T-helper 17 cell (primary cell): ENCODE measurements at regions not wholly inside any gene's neighbourhood (a gene's known extent, or its start where the extent isn't known, plus 50 kb on each side); places are given as distances from the start of the nearest gene placed in this dataset.

Source experiments
- ATAC-seq: fragments of 150-1000 bp; cut with Tn5 transposase; 2 replicates; pipeline ENCODE4 v1.10.0; 2021; ENCODE audit warnings: mild to moderate bottlenecking, moderate library complexity
- DNase-seq, 3 donors: peaks; one replicate each; pipeline versions ENCODE4 v3.0.0 to v3.0.0-alpha.2; 2020 to 2021
- H3K9me3 ChIP-seq: one replicate; pipeline ENCODE4 v1.7.0; 2013; ENCODE audit warnings: low read length, mild to moderate bottlenecking; ENCODE audit not compliant: control insufficient read depth, poor library complexity, severe bottlenecking
- H3K27ac Mint-ChIP-seq: one replicate; pipeline ENCODE4 v1.8.0; 2022; ENCODE audit warnings: mild to moderate bottlenecking, moderate library complexity, mixed read lengths
- H3K27me3 Mint-ChIP-seq: one replicate; pipeline ENCODE4 v1.8.0; 2022; ENCODE audit warnings: mixed read lengths
- H3K36me3 Mint-ChIP-seq: one replicate; pipeline ENCODE4 v1.8.0; 2022; ENCODE audit warnings: low read depth, mixed read lengths
- H3K4me1 Mint-ChIP-seq: one replicate; pipeline ENCODE4 v1.8.0; 2022; ENCODE audit warnings: mild to moderate bottlenecking, mixed read lengths
- H3K4me3 Mint-ChIP-seq: one replicate; pipeline ENCODE4 v1.8.0; 2022; ENCODE audit warnings: mild to moderate bottlenecking, moderate library complexity, mixed read lengths

DNA sequence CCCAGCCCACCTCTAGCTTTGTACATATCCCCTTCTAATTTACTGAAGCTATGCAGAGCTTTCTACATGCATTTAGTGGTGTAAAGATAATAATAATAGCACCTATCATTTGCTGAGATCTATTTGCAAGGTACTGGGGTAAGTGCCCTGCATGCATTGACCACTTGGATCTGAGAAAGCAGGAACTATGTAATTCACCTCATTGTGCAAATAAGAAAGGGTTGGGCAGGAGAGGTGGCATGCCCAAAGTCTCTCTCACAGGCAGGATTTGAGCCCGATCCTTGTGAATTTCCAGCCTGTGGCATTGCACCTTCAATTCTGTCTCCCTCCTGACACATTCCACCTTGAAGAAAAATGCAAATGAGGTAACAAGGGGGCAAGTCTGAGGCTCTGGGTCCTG is 352.3 kb upstream of the EEF2KMT start:
- H3K9me3 ChIP-seq: no peaks in the 10 kb centered on the region
- Mint-ChIP-seq H3K27me3 (no peaks in the 10 kb centered on the region), H3K4me3 (no peak overlapping the region), H3K36me3 (no peaks in the 10 kb centered on the region), H3K27ac (no peak overlapping the region), H3K4me1 (no peaks in the 10 kb centered on the region)
- no peak for DNase-seq
- no peak for ATAC-seq

DNA sequence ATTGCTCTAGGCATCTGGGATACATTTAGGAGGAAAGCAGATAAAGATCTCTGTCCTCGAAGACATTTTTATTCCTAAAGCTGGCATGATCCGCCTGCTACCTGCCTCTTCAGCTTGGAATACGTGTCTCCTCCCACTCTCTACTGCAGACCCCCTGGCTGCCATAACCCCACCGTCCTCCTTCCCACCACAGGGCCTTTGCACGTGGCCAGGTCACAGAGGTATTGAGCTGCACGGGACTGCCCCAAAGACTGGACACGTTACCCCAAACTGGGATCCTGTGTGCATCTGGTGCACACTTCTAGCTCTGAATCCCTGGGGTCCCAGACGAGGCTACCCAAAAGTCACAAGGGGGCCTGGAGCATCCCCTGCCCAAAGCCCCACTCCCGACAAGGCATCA is 351.2 kb upstream of the EEF2KMT start:
- no peaks in the 10 kb centered on the region for H3K9me3 ChIP-seq
- H3K27ac Mint-ChIP-seq: no peak overlapping the region
- no peak overlapping the region for H3K4me3 Mint-ChIP-seq
- no peak for DNase-seq
- ATAC-seq: no peak
- no peaks in the 10 kb centered on the region for H3K36me3 Mint-ChIP-seq
- H3K27me3 Mint-ChIP-seq: no peaks in the 10 kb centered on the region
- H3K4me1 Mint-ChIP-seq: no peaks in the 10 kb centered on the region

DNA sequence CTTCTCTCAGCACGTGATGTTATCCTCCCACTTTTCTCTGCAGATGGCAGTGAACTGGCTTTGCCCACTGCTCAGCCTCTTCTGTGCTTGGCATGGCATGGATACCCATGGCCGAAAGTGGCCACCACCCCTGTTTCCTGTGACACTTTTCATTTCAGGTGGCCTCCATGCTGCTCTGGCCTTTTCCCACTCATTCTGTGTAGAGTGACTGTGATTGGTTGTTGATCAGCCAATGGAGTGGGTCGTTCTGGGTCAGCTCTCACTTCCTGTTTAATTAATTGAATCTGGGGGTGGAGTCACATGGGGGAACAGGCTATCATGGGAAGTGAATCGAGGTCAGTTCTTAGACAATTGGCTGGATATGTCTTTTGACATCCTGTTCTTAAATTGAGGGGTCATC is 350.1 kb upstream of the EEF2KMT start:
- Mint-ChIP-seq H3K4me3 (no peak overlapping the region), H3K27ac (no peak overlapping the region), H3K27me3 (no peaks in the 10 kb centered on the region), H3K4me1 (no peaks in the 10 kb centered on the region), H3K36me3 (no peaks in the 10 kb centered on the region)
- H3K9me3 ChIP-seq: no peaks in the 10 kb centered on the region
- DNase-seq (no peak), ATAC-seq (no peak)

DNA sequence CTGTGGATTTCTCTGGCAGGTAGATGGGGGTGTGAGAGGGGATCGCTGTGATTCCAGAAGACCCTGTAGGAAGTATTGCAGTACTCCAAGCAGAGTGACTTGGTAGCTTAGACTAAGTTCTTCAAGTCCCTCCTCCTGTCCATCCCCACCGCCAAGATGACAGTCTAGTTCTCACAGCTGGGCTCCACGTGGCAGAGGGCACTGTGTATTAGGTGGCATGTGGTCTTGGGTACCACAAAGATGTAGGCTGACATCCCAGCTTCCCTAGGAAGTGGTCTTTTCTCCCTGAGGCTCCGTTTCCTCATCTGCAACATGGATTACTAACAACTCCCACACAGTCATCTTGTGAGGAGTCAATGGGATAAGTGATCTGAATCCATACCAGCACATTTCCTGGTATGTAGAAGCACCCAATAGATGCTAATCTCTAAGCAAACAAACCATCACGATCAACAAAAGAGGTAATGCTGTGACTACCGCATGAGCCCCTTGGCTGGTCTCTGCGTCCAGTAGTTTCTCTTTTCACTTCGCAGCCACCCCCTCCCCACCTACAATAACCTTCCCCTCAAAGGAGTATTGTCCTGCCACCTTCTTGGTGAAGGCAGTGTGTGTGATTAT is 349.1 kb upstream of the EEF2KMT start:
- Mint-ChIP-seq H3K4me1 (no peaks in the 10 kb centered on the region), H3K27ac (no peak overlapping the region), H3K27me3 (no peaks in the 10 kb centered on the region), H3K36me3 (no peaks in the 10 kb centered on the region), H3K4me3 (no peak overlapping the region)
- ATAC-seq (no peak), DNase-seq (no peak)
- H3K9me3 ChIP-seq: no peaks in the 10 kb centered on the region

DNA sequence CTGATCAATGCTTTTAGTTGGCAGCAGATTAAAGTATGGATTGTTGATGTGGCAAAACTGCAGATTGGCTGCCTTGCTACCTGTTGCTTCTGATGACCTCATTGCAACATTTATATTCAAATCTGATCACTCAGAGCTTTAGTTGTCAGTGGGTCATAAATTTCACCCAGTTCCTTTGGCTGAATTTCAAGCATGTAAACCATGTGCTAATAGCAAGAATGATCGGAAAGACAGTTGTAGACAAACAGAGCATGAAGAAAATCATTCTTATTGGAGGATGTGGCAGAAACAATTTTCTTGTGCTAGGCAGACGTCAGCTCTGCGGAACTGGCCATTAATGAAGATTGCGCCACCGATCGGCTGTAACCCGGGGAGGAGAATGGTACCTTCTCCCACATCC is 346.6 kb upstream of the EEF2KMT start:
- Mint-ChIP-seq H3K36me3 (no peaks in the 10 kb centered on the region), H3K27ac (no peak overlapping the region)

DNA sequence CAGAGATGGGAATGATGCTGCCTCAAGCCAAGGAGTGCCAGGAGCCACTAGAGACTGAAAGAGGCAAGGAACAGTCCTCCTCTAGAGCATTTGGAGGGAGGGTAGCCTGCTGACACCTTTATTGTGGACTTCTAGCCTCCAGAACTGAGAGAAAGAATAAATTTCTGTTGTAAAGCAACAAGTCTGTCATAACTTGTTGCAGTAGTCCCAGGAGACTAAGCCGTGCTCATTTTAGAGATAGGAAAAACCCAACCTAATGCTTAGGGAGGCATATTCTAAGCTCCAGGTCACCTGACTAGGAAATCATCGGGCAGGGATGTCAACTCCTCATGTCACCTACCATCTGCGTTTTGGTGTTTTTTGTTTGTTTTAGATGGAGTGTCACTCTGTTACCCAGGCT is 345.4 kb upstream of the EEF2KMT start:
- no peaks in the 10 kb centered on the region for H3K36me3 Mint-ChIP-seq
- H3K27ac Mint-ChIP-seq: no peak overlapping the region
- ATAC-seq (no peak), DNase-seq (no peak)
- H3K4me3 Mint-ChIP-seq: no peak overlapping the region
- H3K27me3 Mint-ChIP-seq: no peaks in the 10 kb centered on the region
- no peaks in the 10 kb centered on the region for H3K4me1 Mint-ChIP-seq
- H3K9me3 ChIP-seq: no peaks in the 10 kb centered on the region

More for the DNA sequence above, 346.6 kb upstream of the EEF2KMT start:
- Mint-ChIP-seq H3K4me1 (no peaks in the 10 kb centered on the region), H3K27me3 (no peaks in the 10 kb centered on the region), H3K4me3 (no peak overlapping the region)
- DNase-seq (no peak), ATAC-seq (no peak)
- no peaks in the 10 kb centered on the region for H3K9me3 ChIP-seq

DNA sequence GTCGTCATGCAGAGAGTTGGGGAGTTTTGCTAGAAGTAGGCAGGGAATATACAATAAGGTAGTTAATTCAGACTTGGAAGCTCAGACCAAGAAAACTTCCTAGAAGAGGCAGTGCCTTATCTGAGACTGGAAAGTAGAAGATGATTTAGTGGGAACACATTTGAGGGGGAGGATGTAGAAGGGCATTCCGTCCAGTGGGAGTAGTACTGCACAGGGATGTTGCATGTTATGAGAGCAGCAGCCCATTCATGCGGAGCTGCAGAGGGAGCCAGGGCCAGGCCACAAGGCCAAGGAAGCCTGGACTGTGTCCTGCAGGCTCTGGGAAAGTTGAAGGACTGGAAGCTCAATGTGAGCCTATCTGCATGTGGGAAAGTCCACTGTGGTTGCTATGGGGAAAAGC is 344.5 kb upstream of the EEF2KMT start:
- no peaks in the 10 kb centered on the region for H3K36me3 Mint-ChIP-seq

DNA sequence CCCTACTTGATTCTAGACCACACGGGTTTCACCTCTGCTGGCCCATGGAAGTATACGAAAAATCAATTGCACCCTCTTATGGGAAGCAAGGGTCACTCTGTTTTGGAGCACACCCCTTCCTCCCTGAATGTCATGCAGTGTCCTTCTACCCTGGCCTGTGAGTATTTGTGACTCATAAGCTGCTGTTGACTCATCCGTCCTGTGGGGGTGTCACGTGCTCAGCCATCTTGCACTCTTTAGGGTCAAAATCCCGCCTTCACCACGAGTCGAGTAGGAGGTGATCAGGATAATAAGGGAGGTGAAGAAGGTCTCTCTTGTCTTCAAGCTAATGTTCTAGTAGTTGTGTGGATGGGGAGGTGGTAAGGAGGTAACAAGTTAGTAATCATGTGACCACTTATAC is 341.0 kb upstream of the EEF2KMT start:
- Mint-ChIP-seq H3K4me1 (no peaks in the 10 kb centered on the region), H3K36me3 (no peaks in the 10 kb centered on the region), H3K27ac (no peak overlapping the region), H3K4me3 (no peak overlapping the region), H3K27me3 (peaks cover 7% of the 10 kb centered on the region)
- no peaks in the 10 kb centered on the region for H3K9me3 ChIP-seq
- DNase-seq: no peak
- ATAC-seq: no peak

More for the DNA sequence above, 344.5 kb upstream of the EEF2KMT start:
- Mint-ChIP-seq H3K4me1 (no peaks in the 10 kb centered on the region), H3K4me3 (no peak overlapping the region), H3K27me3 (no peaks in the 10 kb centered on the region), H3K27ac (no peak overlapping the region)
- DNase-seq (no peak), ATAC-seq (no peak)
- no peaks in the 10 kb centered on the region for H3K9me3 ChIP-seq

DNA sequence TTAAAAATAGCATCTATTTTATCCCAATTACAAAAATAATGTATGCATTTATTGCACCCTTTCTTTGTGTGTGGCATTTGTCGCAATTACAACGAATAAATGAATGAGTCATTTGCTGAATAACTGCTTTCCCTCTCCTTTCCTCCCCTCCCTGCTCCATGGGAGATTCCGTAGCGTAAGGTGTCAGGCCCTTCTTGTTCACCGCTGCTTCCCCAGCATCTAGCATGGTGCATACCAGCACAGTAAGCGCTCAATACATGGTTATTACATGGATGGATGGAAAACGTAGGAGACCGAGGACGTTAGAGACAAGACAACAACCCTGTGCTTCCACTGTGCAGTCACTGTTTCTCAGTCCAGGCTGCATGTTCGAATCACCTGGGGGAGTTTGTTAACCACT is 336.0 kb upstream of the EEF2KMT start:
- no peaks in the 10 kb centered on the region for H3K9me3 ChIP-seq
- no peak overlapping the region for H3K27ac Mint-ChIP-seq
- no peaks in the 10 kb centered on the region for H3K4me1 Mint-ChIP-seq
- H3K27me3 Mint-ChIP-seq: peaks cover 23% of the 10 kb centered on the region
- no peak overlapping the region for H3K4me3 Mint-ChIP-seq
- no peaks in the 10 kb centered on the region for H3K36me3 Mint-ChIP-seq
- DNase-seq (no peak), ATAC-seq (no peak)

DNA sequence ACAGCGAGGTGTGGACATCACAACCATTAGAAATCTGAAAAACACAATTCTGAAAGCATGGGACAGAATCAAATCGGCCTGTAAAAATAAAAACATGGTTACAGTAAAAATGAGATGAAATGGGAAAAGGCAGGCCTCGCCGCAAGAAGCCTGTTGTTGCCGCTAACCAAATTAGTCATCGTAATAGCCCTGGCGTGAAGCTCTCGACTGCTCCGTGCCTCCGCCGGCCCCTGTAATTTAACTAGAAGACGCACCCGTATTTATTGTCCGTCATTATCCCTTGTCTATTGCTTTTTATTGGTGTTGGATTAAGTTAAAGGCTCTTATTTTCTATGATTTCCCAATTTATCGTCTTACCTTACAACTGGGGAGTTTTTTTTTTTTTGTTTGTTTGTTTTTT is 334.6 kb upstream of the EEF2KMT start:
- no peak overlapping the region for H3K27ac Mint-ChIP-seq
- H3K27me3 Mint-ChIP-seq: peaks cover 32% of the 10 kb centered on the region
- ATAC-seq (no peak), DNase-seq (no peak)
- no peaks in the 10 kb centered on the region for H3K9me3 ChIP-seq
- peaks cover 4% of the 10 kb centered on the region for H3K4me1 Mint-ChIP-seq
- H3K4me3 Mint-ChIP-seq: no peak overlapping the region
- no peaks in the 10 kb centered on the region for H3K36me3 Mint-ChIP-seq

DNA sequence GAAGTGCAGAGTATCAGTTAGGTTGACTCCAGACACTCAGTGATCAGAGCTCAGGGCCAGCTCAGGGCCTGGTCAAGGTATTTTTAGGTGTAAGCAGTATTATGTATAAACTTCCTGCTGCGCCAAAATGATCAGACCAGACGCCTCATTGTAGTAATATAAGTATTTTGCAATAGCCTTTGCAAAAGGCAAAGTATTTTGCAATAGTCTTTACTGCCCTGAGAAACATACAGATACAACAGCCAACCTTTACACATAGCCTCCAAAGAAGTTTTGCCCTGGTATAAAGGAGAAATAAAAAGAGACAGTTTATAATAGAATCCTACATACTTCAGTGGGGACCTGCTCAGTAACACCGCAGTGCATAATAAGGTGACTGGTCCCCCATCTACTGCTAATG is 333.0 kb upstream of the EEF2KMT start:
- Mint-ChIP-seq H3K27ac (no peak overlapping the region), H3K27me3 (peaks cover 42% of the 10 kb centered on the region), H3K36me3 (no peaks in the 10 kb centered on the region), H3K4me3 (no peak overlapping the region), H3K4me1 (peaks cover 4% of the 10 kb centered on the region)
- DNase-seq (no peak), ATAC-seq (no peak)
- no peaks in the 10 kb centered on the region for H3K9me3 ChIP-seq

DNA sequence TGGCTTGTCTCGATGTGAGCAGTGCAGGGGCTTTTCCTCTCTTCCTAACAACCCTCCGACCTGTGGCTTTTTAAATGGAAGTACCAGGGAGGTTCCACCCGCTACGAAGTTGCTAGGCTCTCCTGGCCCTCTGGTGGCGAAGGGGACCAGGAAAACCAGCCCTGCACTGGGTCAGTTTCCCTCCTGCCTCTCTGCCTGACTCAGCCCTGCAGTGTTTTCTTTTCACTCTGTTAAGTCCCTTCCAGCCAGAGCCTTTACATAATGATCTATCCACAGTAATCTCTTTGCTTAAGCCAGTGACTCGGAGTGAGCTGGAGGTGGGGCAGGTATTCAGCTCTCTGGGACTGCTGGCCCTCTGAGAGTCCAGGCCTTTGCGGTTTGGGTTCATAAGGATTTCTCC is 331.3 kb upstream of the EEF2KMT start:
- no peaks in the 10 kb centered on the region for H3K36me3 Mint-ChIP-seq
- no peak for DNase-seq
- ATAC-seq: no peak
- peaks cover 38% of the 10 kb centered on the region for H3K27me3 Mint-ChIP-seq
- H3K4me1 Mint-ChIP-seq: peaks cover 4% of the 10 kb centered on the region
- no peak overlapping the region for H3K4me3 Mint-ChIP-seq
- H3K27ac Mint-ChIP-seq: no peak overlapping the region
- no peaks in the 10 kb centered on the region for H3K9me3 ChIP-seq

DNA sequence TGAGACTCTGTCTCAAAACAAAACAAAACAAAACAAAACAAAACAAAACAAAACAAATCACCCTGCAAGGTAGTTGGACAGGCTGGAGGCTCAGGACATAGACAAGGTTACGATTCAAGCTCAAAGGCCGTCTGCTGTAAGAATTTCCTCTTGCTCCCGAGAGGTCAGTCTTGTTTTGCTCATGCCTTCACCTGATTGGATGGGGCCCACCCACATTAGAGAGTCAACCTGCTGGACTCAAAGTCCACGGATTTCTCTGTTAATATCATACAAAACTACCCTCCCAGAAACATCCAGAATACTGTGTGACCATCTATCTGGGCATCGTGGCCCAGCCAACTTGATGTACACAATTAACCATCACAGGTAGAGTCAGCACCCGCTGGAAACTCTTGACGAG is 330.0 kb upstream of the EEF2KMT start:
- peaks cover 35% of the 10 kb centered on the region for H3K27me3 Mint-ChIP-seq

DNA sequence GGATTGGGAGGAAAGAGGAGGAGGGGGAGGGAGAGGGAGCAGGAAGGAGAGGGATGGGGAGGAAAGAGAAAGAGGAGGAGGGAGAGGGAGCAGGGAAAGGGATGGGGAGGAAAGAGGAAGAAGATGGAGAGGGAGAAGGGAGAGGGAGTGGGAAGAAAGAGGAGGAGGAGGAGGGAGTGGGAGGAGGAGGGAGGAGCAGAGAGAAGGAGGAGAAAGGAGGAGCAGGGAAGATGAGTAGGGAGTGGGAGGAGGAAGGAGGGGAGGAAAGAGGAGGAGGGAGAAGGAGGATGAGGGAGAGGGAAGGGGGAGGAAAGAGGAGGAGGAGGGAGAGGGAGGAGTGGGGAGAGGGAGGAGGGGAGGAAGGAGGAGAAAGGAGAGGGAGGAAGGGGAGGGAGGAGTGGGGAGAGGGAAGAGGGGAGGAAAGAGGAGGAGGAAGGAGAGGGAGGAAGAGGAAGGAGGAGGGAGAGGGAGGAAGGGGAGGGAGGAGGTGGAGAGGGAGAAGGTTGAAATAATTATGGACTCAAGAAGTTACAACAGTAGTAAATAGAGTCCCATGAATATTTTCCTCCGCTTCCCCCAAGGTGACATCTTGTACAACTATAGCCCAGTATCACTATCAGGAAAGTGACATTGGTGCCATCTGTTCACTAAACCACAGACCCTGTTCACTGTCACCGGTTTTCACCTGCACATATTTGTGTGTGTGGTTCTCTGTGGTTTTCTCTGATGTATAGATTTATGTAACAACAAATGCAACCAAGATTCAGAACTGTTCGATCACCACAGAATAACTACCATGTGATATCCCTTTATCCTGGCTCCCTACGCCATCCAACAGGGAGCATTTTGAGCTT is 325.3 kb upstream of the EEF2KMT start:
- no peak for DNase-seq
- Mint-ChIP-seq H3K36me3 (no peaks in the 10 kb centered on the region), H3K27me3 (peaks cover 26% of the 10 kb centered on the region), H3K27ac (no peak overlapping the region), H3K4me3 (no peak overlapping the region), H3K4me1 (no peaks in the 10 kb centered on the region)
- ATAC-seq: no peak
- H3K9me3 ChIP-seq: no peaks in the 10 kb centered on the region

More for the DNA sequence above, 330.0 kb upstream of the EEF2KMT start:
- ATAC-seq (no peak), DNase-seq (no peak)
- no peaks in the 10 kb centered on the region for H3K36me3 Mint-ChIP-seq
- H3K27ac Mint-ChIP-seq: no peak overlapping the region
- no peaks in the 10 kb centered on the region for H3K9me3 ChIP-seq
- no peak overlapping the region for H3K4me3 Mint-ChIP-seq
- H3K4me1 Mint-ChIP-seq: peaks cover 4% of the 10 kb centered on the region
